ENCODE measurements at regions not wholly inside any gene's neighbourhood (a gene's known extent, or its start where the extent isn't known, plus 50 kb on each side); places are given as distances from the start of the nearest gene placed in this dataset.

DNA sequence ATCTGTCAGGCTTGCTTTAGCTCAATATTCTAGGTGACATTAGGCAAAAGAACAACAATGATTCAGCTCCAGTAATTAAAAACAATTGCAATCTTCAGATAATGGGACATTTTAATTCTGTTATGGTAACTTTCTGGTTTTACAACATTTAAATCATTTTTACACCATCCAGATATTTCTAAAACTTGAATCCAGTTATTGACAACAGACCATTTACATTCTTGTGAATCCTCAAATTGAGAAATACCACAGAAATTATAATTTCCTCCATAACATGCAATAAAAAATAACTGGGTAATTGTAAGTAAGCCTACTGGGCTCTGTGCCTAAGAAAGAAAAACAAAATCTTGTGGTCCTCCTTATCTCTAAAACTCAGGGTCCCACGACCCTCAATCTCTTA, 195.0 kb upstream of the S100G start:
- no peak for DNase-seq

DNA sequence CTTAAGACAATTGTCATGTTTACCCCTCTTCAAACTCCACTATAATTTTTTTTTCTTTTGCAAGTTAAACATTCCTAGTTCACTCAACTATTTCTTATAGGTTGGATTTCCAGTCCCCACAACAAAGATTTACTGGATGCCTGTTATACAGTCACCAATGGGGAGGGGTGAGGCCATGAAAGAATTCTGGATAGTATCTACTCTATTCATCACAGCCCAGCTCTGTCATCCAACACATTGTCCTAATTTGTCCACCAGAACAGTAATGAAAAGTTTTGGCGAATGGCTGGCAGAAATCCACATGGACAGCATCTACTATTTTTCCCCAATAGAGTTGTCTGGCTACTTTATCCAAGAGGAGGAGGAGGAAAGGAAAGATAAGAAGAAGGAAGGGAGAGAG, 192.7 kb upstream of the S100G start:
- no peak for DNase-seq

DNA sequence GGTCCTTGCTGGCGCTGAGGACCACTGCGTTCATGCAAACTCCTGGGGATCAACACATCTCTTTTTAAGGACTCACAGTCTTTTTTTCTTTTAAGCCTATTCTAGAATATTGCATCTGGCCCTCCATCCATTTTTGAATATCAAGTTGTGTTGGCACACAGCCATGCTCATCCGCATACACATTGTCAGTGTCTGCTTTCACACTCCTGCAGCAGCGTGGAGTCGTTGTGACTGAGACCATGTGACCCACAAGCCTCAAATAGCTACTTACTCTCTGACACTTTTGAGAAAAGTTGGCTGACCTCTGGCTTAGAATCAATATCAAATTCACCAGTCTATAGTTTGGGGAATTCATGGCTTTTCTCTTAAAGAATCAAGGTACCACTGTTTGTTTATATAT, 191.8 kb upstream of the S100G start:
- DNase-seq, result no peak

DNA sequence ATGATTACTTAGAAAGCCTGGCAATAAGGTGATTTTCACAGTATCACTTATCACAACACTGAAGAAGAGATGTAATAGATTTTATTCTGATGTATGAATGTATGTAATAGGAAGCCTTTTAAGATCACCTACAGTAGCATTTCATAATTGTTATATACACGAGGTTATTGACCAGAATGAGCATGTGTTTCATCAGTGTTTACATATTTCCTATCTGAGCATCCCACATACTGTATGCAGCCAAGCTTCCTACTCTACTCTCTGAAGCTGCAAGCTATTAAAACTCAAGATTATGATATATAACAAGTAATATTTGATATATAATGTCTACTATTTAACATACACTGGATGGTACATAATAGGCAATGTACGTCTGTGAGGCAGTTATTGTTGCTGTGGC, 190.9 kb upstream of the S100G start:
- DNase-seq, result no peak

DNA sequence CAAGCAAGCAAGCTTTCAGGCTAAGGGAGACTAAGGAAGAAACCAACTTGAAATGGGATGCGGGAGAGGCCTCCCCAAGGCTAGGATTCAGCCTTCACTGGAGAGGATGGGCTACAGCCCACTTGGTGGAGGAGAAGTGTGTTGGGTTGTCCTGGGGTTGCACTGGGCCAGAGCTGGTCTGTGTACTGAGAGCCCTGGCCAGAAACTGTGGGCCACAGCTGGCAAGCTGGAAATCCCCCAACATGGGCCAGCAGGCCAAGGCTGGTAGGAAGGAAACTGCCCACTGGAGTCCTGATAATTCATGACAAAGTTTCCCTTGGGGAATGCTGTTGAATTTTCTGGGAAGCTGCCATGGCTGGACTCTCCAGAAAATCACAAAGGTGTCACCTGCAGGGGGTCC, 188.0 kb upstream of the S100G start:
- no peak for DNase-seq

DNA sequence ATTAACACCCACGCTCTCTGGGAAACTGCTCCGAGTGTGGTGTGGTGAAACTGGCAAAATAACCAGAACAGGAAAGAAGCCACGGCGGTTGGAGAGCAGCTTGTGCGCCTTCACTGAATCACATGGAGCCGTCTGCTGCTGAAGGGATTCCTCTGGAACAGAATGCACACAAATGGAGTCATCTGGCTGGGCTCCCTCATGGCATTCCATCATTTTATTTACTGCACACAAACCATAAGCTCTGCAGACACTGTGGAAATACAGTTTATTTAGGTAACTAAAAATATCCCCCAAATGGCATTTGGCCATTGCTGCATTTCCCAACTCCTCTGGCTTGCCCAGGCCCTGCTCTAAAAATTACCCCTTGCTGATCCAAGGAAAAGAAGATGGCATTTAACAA, 187.0 kb upstream of the S100G start:
- DNase-seq, result no peak

DNA sequence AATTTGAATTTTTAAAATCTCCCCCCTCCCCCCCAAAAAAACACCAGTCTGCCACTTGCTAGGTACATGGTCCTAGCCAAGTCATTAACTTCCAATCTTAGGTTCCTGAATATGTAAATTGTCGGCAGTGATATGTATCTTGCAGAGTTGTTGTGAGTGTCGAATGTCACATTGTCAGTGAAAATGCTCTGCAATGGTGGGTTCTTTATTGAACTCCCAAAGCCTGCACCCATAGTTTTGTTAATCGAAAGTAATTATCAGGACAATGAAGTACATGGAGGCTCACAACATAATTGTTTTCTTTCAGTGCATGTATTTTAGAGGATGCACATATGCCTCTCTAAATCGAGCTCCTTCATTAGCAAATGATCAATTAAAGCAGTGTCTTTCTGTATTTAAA, 185.6 kb upstream of the S100G start:
- no peak for DNase-seq

DNA sequence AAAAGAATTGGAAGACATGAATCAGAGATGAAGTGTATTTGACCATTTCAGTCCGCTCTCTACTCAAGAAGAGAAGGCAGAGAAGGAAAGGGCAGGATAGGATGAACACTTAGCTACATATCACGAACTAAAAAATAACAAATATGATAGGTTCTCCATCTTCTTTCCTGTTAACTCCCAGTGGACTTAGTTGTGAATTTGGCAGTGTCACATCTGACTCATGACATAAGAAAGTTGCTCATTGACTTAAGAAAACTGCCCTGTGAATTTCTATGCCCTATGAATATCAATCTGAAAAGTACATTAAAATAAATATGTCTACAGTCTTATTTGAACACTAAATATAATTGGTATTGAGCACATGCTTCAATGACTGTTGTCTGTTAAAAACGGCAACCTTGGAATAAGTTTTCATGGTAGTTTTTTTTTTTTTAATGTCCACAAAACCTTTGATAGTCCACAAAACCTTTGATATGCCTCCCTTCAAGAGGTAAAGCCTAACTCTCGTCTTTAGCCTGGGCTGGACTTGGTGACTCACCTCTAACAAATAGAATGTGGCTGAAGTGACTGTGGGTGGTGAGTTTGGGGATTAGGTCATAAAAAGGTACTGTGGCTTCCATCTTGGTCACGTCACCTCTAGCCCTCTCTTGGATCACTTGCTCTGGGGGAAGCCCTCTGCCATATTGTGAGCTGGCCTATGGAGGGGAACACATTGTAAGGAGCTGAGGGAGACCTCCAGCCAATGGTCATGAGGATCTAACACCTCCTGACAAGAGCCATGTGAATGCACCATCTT, 184.7 kb upstream of the S100G start:
- DNase-seq, result no peak

DNA sequence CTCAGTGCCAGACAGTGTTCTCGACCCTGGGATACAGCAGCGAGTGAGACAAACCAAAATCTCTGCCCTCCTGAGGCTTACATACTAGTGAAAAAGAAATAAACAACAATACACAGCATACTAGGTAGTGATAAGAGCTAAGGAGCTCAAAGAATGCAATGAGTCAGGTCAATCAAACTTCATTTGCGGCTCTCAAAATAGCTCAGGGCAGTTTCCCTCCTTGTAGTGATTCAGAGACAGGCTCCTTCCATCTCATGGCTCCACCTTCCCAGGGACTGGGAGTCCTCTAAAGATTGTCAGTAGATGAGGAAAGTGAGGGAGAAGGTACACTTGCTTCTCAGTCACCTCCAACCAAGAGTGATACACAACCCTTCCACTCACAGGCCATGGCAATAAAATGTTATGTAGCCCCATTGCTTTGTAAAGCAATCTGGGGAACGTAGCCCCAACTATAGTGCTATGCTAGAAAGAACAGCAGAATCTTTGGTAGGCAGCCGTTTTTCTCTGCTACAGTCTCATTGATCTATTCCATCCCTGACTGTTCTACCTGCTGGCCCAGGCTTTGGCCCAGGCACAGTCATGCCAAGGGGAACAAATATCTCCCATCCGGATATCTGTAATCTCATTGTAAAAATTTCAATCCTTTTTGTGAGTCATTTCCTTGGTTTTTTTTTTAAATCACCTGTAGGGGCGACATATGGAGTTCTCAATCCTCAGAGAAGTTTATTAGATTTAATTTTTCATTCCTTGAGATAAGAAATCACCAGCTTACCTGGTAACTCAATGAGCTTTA, 183.1 kb upstream of the S100G start:
- no peak for DNase-seq

DNA sequence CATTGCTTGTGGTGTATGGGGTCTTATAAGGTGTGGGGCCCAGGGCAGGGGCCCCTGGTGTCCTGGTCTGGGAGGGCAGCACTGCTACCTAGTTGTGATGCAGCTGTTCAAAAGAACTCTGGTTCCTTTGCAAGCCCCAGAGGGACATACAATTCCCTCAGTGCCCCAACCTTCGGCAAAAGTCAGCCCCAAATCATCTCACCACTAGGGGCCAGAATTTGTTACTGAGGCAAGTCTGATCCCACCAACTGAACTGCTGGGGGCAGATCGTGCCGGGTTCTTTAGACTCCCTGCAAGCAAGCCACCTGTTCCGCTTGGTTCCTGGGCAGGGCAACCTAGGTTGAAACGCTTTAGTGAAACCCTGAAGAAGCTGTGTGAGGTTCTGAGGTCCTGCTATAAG, 180.1 kb upstream of the S100G start:
- DNase-seq, result no peak

DNA sequence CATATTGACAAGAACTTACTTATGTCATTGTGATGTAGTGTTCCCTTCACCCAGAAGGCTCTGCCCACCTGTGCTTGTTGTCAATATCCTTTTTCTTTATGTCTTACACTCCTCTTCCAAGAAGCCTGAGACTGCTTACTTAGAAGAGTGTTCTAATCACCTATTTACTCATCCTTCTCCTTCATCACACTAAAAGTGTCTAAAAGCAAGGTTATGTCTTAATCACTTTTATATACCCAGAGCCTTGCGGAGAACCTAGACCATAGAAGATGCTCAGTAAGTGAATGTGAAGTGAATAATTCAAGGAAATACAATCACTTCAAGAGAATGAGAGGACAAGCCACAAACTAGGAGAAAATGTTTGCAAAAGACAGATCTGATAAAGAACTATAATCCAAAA, 177.6 kb upstream of the S100G start:
- DNase-seq, result no peak

DNA sequence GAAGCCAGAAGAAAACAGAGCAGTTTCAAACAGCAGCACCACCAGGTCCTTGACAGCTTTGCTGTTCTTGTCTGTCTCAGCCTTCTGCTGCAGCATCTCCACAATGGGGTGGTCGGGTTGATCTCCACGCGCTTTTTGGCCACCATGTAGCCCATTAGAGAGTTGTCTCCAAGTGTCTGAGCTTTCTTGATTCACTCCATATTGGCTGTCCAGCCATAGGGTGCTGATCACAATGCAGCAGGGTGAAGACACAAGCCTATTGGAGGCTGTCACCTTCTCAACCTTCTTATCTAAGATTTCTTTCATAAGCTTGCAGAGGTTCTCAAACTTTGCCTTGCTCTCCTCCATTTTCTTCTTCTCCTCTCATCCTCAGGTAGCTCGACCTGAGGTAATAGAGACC, 175.4 kb upstream of the S100G start:
- DNase-seq, result no peak

DNA sequence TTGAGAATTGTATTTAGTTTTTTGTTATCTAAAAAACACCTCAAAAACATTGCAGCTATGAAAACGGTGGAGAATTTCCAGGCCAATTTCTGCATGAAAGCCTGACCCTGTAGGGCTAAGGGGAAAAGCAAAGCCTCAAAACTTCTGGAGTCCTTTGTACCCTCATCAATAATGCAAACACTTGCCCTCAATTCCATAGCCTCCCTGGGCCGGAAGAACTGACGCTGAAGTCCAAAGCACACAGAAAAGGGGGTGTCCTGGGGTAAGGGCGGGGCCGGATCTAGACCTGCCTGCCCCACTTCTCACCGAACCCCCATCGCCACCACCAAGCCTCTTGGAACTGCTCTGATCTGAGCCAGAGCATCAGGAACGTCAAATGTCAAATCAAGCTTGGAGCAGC, 173.9 kb upstream of the S100G start:
- no peak for DNase-seq

DNA sequence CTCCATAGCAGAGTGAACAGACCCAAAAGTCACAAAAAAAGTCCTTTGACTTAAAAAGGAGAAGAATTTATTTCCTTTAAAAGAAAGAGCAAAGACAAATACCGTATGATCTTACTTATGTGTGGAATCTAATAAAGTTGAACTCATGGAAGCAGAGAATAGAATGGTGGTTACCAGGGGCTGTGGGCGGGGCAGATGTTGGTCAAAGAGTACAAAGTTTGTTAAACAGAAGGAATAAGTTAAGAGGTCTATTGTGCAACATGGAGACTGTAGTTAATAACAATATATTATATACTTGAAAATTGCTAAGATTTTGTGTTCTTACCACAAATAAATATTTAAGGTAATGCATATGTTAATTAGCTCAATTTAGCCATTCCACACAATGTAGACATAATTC, 173.3 kb upstream of the S100G start:
- DNase-seq, result no peak

DNA sequence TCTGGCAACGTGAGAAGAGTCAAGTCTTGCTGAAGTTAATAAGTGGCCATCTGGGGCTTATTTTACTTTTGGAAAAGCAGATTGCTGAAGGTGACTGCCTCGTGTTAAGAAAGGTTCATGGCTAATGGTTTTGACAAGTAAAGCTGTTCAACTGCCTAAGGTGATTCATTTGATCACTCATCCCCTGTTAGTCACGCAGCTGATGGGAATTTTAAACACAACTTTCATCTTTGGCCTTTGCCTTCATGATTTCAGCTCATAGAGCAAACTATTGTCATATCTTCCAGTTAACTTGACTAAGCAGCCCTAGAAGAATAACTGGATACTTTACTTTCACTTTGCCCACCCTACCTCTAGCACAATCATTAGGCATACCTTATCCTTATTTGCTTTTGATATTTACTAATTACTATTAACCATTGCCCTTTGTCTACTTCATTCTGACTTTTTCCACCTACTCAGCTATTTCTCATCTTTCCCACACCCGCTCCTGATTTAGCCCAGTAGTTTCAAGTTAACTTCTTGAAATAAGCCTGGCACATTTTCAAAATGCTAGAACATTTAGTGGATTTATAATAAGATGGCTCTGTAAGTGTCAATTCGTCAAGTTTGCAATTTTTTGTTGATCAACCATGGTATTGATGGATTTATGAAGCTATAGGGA, 170.6 kb upstream of the S100G start:
- peak; percentile 10 for DNase-seq

DNA sequence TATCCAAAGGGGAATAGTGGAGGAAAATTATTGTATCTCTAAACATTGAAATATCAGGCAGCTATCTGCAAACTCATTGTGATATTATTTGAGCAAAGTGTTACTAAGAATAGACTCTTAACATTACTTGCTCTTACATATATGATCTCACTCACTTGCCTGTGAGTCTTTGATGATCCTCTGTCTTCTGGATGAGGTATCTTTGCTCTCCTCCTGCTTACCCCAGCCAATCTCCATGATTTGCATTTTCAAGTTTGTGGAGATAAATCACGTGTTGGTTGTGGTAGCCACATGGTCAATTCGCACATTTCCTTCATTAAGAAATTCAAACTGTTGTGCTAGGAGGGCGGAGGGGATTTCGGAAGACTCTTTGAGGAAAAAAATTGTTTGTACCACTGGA, 169.9 kb upstream of the S100G start:
- no peak for DNase-seq

DNA sequence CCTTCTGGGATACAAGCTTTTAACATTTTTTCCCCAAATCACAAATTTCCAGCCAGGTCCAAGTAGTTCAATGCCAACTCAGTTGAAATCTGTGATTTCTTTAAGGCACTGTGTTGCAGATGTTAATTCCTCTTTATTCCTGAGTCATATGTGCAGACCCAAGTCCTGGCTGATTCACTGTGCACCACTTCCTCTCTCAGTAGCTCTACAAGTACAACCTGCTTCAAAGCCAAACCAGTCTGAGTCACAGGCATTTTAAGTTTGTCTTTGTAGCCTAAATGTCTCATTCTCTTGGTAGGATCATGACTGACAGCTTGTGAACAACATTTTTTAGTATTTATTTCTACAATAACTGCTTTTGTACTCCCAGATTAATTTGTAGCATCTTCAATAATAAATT, 165.6 kb upstream of the S100G start:
- peak; percentile 74 for DNase-seq

DNA sequence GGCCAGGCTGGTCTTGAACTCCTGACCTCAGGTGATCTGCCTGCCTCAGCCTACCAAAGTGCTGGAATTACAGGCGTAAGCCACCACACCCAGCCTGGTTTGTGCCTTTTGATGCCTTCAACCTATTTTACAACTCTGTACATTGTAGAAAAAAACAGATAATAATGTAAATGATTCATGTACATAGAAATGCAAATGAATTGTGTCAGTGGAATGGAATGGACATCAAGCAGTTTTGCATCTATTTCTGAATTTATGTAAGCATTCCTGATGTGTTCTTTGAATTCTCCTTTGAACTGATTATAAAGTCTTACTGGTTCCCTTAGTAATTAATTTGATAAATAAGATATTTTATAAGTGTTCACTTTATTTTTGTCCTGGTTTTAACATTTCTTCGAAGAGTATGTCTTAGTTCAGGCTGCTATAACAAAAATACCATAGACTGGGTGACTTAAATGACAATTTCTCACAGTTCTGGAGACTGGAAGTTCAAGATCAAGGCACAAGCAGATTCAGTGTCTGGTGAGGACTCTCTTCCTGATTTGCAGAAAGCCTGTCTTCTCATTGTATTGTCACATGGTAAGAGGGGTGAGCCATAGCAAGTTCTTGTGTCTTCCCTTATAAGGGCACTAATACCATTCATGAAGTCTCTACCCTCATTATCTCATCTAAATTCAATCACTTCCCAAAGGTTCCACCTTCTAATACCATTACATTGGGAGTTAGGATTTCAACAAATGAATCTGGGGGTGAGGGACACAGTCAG, 162.2 kb upstream of the S100G start:
- DNase-seq, result no peak

DNA sequence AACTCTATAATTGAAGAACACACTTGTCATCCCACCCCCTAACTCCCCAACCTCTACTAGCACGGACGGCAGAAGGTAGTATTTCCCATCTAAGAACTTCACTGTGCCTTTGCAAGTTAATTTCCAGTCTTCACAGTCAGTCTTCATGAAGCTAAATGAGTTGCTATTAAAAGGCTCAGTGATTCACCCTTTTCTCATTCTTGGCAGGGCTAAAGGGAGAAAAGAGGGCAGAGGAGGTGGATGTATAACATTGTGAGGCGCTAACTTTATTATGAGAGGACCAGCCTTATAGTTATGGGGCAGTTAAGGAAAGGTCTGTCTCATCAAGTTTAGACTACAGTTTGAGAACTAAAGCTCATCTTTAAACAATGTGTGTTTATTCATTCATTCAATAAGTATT, 161.0 kb upstream of the S100G start:
- DNase-seq, result no peak

DNA sequence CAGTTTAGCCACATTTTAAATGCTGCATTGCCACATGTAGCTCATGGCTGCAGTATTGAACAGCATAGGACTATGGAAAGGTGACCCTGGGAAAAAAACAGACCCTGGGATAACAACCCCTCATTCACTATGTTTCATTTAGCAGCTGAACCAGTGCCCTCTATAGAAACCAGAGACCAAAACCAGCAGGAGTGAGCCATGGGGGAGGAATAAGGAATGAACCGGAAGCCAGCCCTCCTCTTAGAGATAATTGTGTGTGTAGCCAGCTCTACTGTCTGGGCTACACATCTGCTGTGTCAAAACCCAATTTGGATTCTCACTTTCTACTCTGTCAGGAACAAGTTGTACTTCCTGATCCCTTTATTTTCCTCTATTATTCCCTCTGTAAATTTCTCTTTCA, 158.5 kb upstream of the S100G start:
- DNase-seq, result no peak

DNA sequence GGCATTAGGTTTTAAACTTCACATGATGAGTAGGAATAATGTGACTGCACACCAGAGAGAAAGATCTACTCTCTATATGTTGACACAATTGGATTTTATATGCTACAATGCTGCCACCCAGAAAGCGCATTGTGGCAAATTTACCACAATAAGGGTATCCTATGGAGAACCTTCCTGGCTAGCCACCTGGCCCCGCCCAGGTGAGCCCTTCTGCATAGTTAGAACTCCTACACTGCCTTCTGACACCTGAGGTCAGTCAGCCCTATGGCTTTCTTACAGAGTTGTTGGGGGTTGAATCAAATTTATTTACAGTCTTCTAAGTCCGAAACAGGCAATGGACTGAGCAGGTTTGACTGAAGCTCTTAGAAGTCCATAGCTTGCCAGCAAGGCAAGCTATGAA, 153.8 kb upstream of the S100G start:
- no peak for DNase-seq

DNA sequence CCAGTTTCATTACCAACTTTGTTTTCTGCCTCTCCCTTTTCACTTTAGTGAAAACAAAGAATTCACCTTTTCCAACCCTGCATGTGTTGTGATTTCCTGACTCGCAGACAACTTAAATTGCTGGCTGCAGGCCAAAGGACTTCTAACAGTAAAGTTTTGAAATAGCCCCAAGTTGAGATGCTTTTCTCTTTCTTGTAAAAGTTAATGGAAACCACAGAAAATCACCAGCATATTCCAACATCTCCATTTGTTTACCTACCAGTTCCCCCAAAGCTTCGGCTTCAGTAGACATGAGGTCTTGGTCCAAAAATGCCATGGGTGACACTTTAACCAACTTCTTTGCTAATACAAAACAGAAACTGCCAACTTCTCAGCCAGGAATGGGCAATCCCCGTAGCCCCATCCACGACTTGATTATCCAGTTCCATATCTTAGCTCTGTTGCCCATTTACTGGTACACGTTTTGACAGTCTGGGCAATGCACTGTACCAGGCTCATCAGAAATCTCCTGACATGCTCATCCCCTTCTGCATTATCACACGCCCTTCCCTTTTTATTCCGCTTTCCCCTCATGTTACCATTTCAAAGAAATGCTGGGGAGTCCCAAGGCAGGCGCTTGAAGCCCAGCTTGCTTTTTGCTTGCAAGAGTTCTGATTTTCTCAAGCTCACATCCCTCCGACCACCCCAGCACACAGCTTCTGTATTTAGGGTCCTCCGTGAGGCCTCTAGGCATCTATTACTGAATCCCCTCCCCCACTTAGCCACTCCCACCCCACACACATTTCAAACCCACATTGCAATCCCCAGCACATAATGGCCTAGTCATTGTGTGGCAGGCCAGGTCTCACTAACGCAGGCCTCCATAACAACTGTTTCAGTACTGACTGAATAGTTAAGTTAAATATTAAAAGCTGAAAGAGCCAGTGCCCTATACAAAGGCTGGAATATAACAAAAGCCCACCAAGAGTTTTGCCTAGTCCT, 137.9 kb upstream of the S100G start:
- DNase-seq, result no peak

Data from activated CD4-positive, alpha-beta T cell treated with anti-CD3 and anti-CD28 coated beads, Interleukin-2, amount 50 U/mL, for 16 hours (primary cell).